ENCODE measurements at regions not wholly inside any gene's neighbourhood (a gene's known extent, or its start where the extent isn't known, plus 50 kb on each side); places are given as distances from the start of the nearest gene placed in this dataset.
"Not testable (repeated sequence)": the region's sequence is repeated elsewhere in the genome, so short reads cannot be mapped to it uniquely, and the experiment has no call there.

DNA sequence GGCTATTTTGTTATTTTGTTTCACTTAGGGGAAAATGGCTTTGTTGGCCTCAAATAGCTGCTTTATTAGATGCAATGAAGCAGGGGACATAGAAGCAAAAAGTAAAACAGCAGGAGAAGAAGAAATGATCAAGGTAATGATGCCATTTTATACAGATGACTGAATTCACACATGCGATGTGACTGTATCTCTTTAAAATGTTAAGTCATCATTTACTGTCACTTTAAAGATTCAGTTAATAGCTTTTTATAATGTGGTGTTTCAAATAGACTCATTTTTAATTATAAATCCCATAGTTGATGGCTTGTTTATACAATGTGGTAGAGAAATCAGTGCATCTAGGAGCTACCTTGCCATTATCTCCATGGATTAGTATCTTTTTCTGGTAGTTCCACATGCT lies 863.9 kb upstream of the DEFB115 start:
- DNase-seq (ENCODE audit: low read depth) = not testable (repeated sequence)

DNA sequence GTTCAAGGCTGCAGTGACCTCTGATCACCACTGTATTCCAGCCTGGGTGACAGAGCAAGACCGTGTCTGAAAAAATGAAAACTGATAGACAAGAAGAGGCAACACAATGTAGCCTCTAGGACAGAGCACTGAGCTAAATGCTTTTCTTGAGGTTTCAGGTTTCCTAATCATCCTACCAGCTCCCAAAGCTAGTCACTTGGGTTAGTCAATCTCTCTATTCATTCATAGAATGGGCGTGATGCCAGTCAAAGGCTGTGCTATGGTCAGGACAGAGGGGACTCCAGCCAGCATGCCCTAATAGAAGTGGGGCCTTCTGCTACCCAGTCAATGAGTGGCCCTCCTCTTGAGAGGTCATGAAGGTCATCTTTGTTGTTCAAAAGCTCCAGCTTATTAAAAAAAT lies 860.4 kb upstream of the DEFB115 start:
- DNase-seq (ENCODE audit: low read depth) = not testable (repeated sequence)

DNA sequence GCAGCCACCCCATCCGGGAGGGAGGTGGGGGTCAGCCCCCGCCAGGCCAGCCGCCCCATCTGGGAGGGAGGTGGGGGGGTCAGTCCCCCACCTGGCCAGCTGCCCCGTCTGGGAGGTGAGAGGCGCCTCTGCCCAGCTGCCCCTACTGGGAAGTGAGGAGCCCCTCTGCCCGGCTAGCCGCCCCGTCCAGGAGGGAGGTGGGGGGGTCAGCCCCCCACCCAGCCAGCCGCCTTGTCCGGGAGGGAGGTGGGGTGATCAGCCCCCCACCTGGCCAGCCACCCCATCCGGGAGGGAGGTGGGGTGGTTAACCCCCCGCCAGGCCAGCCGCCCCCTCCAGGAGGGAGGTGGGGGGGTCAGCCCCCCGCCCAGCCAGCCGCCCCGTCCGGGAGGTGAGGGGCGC lies 852.4 kb upstream of the DEFB115 start:
- DNase-seq (ENCODE audit: low read depth) = not testable (repeated sequence)

GRCh38 chr20:30405585-30405984 lies 851.9 kb upstream of the DEFB115 start:
- DNase-seq (ENCODE audit: low read depth) = not testable (repeated sequence)

DNA sequence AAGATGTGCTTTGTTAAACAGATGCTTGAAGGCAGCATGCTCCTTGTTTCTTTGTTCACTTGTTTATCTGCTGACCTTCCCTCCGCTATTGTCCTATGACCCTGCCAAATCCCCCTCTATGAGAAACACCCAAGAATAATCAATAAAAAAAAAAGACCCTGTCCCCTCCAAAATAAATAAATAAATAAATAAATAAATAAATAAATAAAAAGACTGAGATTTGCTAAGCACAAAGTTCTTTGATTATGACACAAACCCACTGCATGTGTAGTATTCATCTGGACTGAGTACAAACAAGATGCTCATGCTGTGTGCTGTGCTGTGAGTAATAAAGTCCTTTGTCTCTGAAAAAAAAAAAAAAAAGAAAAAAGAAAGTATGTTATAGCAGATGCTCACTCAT lies 851.1 kb upstream of the DEFB115 start:
- not testable (repeated sequence) for DNase-seq (ENCODE audit: low read depth)

GRCh38 chr20:30412972-30413371 lies 844.5 kb upstream of the DEFB115 start:
- DNase-seq (ENCODE audit: low read depth) = no peak

- not testable (repeated sequence) for DNase-seq (ENCODE audit: low read depth)
Measured at GRCh38 chr20:30417387-30417786, 840.1 kb upstream of the DEFB115 start.

DNA sequence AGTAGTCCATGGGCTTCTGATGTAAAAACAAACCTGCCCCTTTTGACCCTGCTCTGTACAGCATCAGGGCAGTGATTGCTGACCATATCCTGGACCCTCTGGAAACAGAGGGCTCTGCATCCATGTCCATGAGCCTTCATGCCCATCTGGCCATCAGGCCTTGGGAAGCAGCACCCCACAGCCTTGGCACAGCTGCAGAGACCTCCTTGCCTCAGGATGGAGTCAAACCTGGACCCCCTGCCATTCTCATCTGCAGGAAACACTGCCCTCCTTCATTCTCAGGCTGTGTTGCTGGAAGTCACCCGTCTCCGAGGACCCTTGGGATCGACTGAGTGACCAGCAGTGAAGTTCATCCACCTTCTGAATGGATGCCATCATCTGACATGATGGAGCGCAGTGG lies 839.1 kb upstream of the DEFB115 start:
- not testable (repeated sequence) for DNase-seq (ENCODE audit: low read depth)

DNA sequence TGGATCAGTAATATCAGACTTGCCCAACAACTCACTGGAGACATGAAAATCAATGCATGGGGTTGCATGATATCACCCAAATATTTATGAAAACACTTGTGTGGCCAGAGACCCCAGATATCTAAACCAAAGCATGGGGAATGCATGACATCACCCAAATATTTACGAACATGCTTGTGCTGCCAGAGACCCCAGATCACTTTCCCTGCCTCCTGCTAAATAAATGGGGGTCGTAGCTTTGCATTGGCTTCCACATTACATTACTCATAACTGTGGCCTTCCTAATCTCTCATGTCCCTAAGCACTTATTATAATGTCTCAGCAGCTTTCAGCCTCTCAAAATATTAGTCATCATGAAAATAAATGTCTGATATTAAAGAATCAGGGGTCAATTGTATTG lies 838.0 kb upstream of the DEFB115 start:
- no peak for DNase-seq (ENCODE audit: low read depth)

GRCh38 chr20:30419871-30420420 lies 837.5 kb upstream of the DEFB115 start:
- not testable (repeated sequence) for DNase-seq (ENCODE audit: low read depth)
